IPS-NIHi7 (cell line): ENCODE measurements at regions not wholly inside any gene's neighbourhood (a gene's known extent, or its start where the extent isn't known, plus 50 kb on each side); places are given as distances from the start of the nearest gene placed in this dataset.

Experiments used
- DNase-seq: peaks from one replicate; pipeline ENCODE4 v3.0.0; 2012; ENCODE audit warnings: mixed read lengths; ENCODE audit errors: extremely low spot score

DNA sequence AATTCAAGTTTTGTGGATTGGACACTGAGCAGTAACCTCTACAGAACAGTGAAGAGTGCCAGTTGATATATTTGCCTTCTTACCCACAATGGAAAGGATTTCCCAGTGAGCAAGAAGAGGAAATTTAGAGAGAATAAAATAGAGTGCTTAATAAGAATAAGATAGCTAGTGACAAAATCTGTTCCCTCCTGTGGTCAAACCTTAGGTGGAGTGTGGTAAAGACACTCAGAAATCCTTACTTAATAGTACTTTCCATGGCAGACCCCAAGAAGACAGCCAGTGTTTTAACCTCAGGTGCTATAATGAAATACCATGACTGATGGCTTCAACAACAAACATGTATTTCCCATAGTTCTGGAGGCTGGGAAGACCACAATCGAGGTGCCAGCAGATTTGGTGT, 108.4 kb upstream of the TNFAIP3 start:
- no peak for DNase-seq

- DNase-seq: no peak
Observed at GRCh38 chr6:137759624-137760023, 107.4 kb upstream of the TNFAIP3 start.

GRCh38 chr6:137761072-137761471, 106.0 kb upstream of the TNFAIP3 start:
- DNase-seq: no peak

- DNase-seq: no peak
Observed at GRCh38 chr6:137761487-137761886, 105.6 kb upstream of the TNFAIP3 start.

DNA sequence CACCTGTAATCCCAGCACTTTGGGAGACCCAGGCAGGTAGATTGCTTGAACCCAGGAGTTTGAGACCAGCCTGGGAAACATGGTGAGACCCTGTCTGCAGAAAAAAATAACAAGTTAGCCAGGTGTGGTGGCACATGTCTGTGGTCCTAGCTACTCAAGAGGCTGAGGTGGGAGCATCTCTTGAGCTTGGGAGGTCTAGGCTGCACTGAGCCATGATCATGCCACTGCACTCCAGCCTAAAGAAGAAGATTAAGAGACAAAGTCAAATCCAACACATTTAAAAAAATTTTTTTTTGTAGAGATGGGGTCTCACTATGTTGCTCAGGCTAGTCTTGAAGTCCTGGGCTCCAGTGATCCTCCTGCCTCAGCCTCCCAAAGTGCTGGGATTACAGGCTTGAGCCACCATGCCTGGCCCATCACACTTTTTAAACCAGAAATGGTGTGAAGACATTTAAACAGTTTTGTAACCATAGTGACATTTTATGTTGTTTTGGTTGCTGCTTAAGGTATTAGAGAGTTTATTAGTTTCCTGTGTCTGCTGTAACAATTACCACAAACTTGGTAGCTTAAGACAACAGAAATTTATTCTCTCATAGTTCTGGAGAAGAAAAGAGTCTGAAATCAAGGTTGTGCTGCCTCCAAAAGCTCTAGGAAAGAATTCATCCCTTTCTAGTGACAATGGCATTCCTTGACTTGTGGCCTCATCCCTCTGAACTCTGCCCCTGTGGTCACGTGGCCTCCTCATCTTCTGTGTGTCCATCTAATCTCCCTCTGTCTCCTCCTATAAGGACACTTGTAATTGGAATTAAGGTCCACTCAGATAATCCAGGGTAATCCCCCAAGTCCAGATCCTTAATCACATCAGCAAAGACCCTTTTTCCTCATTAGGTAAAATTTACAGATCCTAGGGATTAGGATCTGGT, 104.6 kb upstream of the TNFAIP3 start:
- no peak for DNase-seq

DNA sequence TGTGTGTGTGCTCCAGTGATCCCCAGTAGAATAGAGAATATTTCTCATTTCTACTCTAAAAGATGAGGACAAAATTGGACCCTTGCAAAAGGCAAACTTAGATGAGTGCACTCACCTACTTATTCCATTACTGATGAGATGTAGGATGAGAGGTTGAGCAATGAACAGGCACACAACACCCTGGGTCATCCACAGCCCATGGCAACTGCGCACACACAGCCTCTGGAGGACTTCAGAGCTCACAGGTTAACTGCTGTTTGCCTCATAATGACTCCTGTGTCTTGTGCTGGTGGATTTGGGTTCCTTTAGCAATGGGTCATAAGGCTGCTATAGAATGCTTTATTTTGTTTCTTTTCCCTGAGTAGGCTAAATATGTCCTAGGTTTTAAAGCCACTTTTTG, 103.6 kb upstream of the TNFAIP3 start:
- DNase-seq: no peak

- no peak for DNase-seq
Observed at GRCh38 chr6:137763886-137764285, 103.2 kb upstream of the TNFAIP3 start.

DNA sequence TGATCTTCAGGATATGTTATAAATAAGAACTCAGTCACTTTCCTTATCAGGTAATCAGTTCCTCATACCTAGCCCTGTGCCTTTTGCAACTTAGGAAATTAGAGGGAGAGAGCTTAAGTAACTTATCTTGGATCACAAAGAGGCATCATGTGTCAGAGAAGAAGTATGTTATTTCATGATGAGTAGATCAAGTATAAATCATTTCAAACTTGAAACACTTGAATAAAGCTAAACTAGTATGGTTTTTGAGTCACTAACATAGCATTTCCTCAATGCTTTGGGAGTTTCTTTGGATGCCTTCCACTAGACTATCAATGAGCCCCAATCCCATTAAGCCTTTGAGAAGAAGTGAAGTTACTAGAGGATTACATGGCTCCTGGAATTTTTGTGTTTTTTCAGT, 102.6 kb upstream of the TNFAIP3 start:
- no peak for DNase-seq

DNA sequence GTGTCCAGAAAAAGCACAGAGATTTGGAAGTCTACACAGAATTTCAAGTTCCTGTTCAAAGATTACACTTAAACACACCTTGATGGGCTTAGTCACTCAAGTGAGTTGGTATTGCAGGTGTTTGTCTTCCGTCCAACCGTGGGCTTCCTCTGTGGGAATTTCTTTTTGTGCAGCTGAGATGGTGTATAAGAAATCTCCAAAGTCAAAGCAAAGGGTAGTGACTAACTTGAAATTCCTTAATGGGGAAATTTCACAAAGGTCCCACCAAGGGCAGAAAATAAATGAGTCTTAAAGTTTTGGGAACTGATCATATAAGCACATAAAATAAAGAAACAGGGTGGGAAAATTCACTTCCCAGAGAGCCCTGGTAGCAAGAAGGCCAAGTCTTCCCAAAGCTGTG, 102.0 kb upstream of the TNFAIP3 start:
- DNase-seq: no peak

DNA sequence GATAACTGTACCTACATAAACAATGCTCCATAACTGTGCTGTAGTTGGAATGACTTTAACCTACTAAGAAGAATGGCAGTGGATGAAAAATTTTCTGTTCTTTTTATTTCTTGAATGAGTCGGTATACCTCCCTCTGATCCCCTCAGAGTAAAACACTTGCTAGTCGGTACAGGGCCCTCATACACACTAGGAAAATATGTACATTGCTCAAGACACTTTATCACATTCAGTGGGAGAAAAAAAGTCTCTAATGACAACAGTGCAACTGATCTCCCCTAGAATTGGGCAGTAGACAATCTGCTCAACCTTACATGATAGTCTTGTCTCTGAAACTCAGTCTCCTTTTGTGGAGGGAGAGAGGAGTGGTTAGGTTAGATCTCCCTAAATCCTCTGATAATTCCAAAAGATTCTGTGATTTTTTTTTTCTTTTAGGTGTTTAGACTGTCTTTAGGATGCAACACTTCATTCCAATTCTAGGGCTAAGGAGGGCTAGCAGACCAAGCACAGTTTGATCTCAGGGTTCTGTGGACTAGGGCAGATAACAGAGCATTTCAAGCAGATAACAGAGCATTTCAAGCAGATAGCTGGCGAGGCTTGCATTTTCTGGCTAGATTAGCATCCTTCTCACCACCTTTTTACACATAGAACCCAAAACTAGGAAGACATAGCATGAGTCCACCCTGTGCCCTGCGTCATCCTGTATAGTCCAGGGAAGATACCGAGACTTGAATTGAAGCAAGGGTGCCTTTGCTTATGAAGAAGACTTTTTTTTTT, 100.3 kb upstream of the TNFAIP3 start:
- no peak for DNase-seq

DNA sequence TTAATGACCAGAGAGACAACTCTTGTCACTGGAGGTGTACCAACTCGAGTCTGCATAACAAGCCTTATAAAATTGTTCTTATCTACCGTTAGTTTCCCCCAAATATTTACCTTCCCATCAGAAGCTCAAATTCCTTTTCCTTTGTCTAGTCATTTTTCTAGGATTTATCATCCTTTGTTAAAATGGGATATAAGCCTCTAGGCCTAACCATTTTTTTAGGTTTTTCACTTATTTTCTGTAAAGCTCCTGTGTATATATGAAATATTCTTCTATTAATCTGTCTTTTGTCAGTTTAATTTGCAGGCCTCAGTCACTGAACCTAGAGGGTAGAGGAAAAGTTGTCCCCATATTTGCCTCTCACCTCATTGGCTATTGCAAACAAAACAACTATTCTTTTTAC, 99.6 kb upstream of the TNFAIP3 start:
- no peak for DNase-seq

- no peak for DNase-seq
Observed at GRCh38 chr6:137767911-137768690, 99.0 kb upstream of the TNFAIP3 start.

DNA sequence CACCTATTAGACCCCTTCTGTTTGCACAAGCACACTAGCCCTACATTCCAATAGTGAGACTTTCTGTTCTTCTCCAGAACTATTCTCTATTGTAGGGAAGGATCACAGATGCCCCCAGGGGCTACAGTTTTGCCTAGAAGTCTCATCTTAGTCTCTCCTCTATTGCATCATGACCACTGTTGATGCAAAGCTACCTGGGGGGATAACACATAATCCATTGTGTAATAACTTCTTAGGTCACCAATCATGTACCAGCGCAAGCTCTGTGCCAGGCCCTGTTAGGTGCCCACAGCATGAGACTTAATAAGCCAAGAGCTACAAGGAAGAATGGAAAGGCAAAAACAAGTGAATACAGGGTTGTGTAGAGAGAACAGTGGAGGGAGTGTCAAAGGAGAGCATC, 98.1 kb upstream of the TNFAIP3 start:
- DNase-seq: no peak

DNA sequence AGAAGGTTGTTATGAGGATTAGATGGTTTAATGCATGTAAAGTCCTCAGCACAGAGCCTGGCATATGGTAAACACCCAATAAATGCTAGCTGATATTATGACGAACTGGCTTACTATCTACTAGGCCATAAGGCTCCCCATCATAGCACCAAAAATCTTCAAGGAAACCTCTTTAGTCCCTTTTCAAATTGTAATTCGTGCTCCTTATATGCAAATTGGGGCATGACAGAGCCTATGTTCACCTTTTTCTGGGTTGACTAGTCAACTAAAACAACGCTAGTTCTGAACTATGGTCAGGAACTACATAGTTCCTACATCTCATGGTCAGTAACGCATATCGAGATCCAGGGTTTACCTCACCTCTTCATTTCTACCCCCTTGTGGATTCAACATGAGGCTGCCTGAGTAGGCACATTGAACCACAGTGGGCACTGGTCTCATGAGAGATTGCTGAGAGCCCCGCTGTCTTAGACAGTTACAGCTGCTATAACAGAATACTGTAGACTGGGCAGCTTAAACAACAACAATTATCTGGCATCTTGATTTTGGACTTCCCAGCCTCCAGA, 97.2 kb upstream of the TNFAIP3 start:
- DNase-seq: no peak

GRCh38 chr6:137772541-137773250, 94.4 kb upstream of the TNFAIP3 start:
- no peak for DNase-seq

DNA sequence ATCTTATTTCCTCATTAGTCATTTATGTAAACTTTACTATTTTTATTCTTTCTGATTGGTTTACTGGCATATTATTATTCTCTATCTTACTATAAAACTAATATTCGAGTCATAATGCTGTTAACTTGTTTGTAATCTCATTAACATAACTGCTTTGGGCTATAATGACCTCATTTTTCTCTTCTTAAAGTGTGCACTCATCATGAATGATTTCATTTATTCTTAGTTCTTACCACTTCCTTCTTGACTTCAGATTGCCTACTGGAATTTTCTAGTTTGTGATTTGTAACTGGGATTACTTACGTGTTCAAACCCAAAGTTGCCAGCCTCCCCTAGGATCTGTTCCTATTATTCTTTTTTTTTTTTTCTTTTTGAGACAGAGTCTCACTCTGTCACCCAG, 91.8 kb upstream of the TNFAIP3 start:
- no peak for DNase-seq

DNA sequence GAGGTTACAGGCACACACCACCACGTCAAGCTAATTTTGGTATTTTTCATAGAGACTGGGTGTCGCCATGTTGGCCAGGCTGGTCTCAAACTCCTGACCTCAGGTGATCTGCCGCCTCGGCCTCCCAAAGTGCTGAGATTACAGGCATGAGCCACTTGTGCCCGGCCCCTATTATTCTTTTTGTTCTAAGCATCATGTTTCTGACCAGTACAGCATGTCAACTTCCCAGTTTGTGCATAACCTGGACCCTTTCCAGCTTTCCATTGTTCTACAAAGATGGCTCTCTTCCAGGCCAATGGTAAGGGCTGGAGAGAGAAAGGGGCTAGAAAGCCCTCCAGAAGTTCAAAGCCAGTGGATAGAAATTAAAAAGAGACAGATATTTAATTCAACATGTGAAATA, 91.3 kb upstream of the TNFAIP3 start:
- DNase-seq: no peak

GRCh38 chr6:137776256-137776655, 90.8 kb upstream of the TNFAIP3 start:
- no peak for DNase-seq

DNA sequence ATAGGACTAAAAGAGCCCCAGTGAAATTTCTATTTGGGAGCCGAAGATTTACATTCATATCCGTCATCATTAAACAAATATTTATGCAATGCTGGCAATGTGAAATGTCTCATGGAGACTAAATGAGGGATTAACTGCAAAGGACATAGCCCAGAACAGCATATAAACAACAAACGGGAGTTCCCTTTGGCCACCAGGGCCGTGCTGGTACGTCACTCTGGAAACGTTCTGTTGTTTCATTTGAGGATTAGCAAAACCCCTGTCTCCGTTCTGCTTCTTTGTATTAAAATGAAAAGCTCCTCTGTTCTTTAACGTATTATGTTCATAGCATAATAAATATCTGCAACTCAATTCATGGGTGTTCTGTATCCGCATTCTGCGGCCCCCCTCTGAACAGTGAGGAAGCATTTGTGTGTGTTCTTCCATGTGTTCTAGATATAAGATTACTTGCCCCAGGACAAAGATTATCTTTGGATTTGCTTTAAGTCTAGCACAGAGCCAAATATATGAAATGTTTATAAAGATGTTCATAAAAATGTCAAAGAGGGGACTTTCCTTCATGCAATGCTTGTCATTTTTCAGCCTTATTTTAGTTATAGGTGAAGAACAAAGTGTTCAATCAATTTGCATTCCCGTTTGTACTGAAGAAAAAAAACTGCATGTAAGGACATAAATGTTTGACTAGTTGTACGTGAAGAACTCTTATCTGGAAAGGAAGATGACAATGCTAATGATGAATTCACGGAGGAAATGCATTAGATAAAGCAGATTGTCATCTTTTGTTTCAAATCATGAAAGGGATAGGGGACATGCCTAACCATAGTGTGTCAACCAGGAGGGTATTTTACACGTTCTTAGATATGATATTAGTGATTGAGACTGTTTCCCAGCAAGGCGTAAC, 90.0 kb upstream of the TNFAIP3 start:
- DNase-seq: no peak

- DNase-seq: no peak
Observed at GRCh38 chr6:137777687-137778075, 89.4 kb upstream of the TNFAIP3 start.
